NCI-H526 (cell line): ENCODE measurements at regions not wholly inside any gene's neighbourhood (a gene's known extent, or its start where the extent isn't known, plus 50 kb on each side); places are given as distances from the start of the nearest gene placed in this dataset.

Source experiments
- DNase-seq, 2 experiments: peaks; one replicate each; lab custom pipeline; 2025; lab: John Stamatoyannopoulos, UW

DNA sequence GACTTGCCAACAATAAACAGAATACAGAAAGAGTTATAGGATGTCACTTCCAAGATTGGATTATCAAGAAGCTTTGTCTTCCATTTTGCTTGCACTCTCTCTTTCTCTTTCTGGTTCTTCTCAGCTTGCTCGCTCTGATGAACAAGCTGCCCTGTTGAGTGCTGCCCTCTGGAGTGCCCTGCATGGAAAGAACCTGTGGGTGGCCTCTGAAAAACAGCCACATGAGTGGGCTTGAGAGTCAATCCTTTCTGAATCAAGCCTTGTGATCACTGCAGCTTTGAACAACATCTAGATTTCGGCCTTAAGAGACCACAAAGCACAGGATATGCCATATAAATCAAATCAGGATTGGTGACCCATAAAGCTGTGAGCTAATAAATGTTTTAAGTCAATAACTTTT lies 185.1 kb downstream of the KIF2B start:
- DNase-seq: no peak

DNA sequence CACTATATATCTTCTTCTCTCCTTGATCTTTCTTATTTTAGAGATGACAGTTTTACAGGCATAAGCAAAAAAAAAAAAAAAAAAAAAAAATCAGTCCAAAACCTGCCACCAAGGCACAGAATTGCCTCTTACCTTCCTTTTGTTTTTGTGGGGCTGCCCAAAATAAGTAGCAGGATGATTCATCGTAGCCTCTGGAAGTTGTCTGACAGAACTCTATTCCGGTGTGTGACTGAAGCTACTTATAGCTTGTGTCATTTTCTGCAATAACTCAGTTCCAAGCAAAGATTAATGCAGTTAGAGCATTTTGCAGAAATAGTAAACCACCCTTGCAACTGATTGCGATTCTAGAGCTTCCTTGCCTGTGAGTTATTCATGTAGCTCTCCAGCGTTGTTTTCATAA lies 186.8 kb downstream of the KIF2B start:
- DNase-seq: no peak

DNA sequence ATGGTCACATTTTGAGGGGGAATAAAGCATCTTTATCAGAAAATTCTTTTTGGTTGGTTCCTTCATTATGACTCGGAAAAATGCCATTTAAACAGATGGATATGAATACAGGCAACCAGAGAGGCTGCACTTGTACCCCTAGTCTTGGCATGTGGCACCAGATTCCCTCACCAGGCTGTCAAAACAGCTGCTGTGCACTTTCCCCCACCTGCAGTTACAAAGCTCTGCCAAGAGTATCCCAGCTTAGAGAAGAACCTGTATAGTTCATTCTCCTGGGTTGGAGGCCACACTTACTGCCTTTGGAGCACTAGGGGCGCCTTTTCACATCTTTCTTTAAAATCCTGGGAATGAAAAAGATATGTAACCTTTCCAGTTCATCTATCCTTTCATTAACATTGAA lies 190.3 kb downstream of the KIF2B start:
- no peak for DNase-seq

DNA sequence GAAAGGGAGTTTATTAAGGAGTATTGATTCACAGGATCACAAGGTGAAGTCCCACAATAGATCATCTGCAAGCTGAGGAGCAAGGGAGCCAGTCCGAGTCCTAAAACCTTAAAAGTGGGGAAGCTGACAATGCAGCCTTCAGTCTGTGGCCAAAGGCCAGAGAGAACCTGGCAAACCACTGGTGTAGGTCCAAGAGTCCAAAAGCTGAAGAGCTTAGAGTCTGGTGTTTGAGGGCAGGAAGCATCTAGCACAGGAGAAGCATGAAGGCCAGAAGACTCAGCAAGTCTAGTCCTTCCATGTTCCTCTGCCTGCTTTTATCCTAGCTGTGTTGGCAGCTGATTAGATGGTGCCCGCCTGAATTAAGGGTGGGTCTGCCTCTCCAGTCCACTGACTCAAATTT lies 193.0 kb downstream of the KIF2B start:
- DNase-seq: no peak

DNA sequence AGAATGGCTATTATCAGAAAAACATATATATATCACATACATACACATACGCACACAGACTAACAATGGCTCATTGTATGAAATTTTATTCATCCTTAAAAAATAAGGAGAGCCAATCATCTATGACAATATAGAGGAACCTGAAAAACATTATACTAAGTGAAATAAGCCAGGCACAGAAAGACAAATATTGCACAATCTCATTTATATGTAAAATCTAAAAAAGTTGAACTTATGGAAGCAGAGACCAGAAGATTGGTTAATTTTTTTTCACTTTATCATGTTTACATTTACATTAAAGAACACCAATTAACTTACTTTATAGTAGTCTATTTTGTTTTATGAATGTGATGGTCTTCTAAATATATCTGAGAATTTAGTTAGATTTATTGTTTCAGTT lies 198.7 kb downstream of the KIF2B start:
- DNase-seq: no peak

DNA sequence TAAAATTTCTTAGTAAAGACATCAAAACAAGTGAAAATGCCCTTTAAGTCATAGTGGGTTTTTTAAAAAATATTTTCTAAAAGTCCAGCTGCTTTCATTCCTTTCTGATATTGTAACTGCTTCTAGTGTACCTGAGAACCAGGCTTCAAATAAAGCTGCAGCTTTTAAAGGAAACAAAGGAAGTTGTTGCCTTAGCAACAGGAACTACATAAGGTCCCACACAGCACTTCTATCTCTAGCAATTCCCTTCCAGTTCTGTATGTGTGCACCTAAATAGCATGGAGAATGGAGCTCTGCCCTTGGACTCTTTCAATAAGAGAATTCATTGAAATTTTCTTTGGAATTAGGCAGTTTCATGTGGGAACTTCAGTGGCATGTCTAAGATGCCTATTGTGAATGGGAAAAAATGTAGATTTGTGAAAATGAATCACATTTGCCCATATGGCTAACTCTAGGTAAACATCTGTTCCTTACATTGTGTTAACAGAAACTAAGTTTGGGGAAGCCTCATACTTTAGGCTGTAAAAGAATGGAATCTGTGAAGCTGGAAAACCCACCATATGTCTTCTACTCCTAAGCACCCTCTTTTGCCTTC lies 206.4 kb downstream of the KIF2B start:
- DNase-seq: no peak

DNA sequence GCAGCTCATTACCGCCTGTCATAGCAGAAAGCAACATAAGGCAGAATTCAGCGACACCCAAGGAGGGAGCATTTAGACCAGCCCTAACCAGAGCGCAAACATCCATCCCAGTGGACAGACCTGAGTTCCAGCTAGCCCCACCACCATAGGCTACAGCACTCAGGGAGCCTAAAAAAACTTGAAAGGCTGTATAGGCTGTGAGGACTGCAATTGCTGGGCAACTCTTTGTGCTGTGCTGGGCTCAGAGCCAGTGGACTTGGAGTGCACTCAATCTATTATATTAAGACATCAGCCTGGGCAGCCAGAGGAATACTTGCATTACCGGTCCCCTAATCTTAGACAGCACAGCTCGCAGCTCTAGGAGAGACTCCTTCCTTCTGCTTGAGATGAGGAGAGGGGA lies 207.3 kb downstream of the KIF2B start:
- DNase-seq: no peak

DNA sequence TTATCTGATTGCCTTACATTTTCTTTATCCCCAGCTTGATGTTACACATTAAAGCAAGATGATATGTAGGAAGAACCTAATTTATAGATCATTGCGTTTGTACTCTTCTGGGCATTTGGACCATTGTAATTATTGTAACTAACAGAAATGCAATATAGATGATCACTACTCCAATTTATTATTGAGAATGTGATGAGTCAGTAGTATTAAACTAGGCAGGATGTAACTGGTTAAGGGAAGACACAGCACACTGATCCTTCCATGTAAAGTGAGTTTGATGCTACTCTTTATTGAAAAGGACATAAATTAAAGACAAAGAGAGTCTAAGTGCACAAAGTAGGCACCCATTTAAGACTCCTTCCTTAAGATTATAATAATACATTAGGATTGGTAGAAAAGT lies 223.8 kb downstream of the KIF2B start:
- no peak for DNase-seq

DNA sequence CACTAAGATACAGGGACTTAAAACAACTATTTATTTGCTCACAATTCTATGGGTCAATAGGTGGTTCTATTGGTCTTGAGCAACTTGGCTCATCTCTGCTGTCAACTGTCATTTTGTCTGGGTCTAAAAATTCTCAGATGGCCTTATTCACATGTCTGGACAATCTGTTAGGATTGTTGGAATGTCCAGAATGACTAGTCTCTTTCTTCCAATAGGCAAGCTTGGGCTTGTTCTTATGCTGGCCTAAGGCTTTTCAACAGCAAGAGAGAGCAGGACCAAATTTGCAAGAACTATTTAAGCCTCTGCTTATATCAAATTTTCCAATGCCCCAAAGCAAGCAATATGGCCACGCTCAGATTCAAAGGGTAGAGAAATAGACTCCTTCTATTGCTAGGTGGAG lies 240.9 kb downstream of the KIF2B start:
- DNase-seq: no peak

DNA sequence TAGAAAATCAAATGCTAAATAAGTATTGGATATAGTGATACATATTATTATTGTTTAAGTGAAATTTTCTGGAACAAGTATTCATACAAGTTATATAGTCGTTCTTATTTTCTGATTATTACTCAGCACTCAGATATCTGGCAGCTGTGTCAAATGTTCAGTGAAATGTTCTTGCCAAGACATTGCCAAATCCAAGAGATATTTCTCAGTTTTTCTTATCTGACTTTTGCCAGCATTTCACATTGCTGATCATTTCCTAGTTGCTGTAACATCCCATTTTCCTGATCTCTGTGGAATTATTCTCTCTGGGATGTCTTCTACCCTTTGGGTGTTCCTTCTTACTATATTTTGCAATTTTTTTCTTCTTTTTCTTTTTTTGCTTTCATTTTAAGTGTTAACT lies 262.3 kb downstream of the KIF2B start:
- no peak for DNase-seq

DNA sequence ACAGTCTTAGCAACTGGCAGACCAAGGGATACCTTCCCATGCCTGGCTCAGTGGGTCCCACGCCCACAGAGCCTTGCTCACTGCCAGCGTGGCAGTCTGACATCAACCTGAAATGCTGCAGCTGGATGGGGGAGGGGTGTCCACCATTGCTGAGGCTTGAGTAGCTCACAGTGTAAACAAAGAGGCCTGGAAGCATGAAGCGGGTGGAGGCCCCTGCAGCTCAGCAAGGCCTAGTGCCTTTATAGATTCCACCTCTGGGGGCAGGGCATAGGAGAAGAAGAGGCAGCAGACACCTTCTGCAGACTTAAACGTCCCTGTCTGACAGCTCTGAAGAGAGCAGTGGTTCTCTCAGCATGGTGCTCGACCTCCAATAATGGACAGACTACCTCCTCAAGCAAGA lies 263.2 kb downstream of the KIF2B start:
- DNase-seq: no peak

DNA sequence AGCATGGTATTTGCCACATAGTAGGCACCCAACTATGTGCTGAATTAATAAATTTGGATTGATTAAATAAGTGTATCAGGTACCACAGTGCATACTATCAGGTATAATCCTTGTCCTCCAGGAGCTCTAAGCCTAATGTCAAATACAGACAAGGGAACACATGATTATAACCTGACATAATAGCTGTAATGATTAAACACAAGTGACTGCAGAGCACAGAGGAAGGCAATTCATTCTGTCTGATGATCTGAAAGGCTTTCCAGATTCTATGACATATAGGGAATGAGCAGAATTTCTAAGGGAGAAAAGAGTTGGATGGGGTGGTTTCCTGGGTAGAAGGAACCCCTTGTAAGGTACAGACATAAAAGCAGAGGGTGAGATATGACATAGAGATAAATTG lies 273.5 kb downstream of the KIF2B start:
- DNase-seq: no peak

DNA sequence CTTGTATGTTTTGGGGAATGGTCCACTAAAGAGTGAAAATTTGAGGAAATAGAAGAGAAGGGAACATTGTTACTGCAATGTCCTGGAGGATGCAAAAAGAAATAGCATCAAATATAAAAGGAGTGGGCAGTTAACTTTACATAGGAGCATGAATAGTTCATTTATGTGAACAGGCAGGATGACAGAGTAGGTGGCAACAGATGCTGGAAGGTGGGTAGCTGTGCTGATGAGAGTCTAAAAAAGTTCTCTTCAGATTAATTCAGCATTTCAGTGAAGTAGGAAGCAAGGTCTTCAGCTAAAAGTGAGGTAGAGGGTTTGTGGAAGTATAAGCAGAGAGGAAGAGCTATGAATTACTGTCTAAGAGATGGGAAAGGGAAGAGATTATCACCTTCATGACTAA lies 276.5 kb downstream of the KIF2B start:
- DNase-seq: no peak

DNA sequence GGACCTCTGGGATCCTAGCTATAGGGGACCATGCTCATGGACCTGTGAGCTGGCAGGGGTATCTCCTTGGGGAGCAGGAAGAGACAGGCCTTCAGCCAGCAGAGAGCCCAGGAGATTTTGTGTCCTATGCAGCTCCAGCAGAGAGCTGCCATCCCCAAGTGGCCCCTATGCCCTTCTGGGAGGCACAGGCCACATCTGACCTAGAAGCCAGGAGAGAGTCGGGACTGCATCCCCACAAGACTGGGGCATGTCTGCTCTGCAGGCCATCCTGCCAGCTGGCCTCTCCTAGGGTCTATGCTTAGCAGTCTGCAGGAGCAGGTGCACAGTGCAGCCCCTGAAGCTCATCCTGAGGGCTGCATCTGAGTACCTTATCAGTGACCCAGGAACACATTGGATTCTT lies 279.5 kb downstream of the KIF2B start:
- no peak for DNase-seq

DNA sequence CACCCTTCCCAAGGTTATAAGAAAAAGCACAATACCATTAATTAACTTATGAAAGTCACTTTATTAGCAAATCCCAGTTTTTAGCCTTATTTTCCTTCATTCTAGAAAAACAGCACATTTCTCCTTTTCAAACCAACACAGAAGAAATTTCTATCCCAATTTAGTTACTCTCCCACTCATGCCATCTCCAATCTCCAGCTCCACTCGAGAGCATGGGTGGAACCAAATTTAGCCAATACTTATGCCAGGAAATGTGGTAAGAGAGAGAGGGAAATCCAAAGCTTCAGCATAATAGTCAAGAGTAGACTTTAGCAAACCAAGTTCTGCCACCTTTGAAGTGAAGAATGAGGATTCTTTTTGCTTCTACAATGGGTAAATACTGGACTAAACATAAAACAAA lies 288.8 kb downstream of the KIF2B start:
- no peak for DNase-seq

DNA sequence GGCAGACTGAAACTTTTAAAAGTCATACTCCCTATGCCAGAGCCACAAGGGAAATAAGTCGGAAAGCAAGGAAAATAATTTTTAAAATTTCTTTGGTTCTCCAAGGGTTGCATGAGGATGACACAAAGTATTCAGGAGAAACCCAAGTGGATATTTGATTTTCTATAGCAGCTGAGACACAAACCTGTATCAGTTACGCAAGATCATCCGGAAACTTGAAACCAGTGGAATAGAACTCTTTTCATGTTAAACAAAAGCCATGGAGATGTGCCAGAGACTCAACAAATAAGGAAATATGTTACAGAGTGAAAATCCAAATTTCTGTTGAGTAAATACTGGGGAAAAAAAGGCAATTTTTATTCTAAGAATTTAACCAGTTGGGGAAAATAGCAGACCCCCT lies 294.7 kb downstream of the KIF2B start:
- DNase-seq: no peak

DNA sequence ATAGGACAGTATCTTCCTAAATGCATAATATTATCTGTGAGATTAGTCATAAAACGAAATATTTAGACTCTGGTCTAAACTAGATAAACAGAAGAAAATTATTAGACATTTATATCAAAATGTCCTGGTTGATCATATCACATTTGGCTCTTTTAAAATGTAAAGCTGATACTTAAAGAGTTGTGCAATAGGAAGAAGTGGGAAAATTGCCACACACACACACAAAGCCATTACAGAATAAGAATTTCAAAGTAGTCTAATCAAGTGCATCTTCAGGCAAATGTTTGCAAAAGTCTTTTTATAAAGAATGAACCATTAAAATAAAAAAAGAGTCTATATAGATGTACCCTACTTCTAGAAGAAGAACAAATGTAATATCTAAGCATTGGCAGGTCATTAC lies 301.7 kb downstream of the KIF2B start:
- DNase-seq: no peak

DNA sequence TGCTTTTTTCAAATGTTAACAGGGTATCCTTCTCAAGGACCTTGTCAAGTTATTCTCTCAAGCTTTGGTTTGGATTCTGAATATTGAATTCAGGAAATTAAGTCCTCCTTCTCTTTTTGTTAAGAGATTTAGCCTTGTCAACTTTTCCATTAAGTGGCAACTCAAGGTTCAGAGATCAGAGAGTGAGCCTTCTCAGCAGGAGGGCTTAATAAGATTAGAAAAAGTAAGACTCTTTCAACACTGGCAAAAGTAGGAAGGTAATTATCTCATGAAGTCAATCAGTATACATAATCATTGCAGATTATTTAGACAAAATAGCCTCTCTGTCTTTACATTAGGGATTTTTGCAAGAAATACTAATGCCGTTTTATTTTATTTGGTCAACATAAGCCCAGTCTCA lies 330.7 kb downstream of the KIF2B start:
- no peak for DNase-seq

DNA sequence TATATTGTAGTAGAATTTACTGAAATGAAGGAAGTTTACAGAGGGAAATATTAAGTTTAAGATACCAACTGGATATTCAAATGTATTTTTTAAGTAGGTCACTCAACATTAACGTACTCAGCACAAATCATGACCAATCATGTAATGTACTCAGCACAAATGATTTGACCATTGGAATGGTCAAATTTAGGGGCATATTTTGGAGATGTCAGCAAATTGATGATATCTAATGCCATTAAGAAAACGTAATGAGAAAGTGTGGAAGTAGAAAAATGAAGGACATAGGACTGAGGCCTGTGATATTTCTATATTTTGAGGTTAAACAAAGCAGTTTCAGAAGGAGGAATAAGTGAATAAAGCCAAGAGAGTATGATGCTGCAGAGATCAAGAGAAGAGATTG lies 334.8 kb downstream of the KIF2B start:
- no peak for DNase-seq

DNA sequence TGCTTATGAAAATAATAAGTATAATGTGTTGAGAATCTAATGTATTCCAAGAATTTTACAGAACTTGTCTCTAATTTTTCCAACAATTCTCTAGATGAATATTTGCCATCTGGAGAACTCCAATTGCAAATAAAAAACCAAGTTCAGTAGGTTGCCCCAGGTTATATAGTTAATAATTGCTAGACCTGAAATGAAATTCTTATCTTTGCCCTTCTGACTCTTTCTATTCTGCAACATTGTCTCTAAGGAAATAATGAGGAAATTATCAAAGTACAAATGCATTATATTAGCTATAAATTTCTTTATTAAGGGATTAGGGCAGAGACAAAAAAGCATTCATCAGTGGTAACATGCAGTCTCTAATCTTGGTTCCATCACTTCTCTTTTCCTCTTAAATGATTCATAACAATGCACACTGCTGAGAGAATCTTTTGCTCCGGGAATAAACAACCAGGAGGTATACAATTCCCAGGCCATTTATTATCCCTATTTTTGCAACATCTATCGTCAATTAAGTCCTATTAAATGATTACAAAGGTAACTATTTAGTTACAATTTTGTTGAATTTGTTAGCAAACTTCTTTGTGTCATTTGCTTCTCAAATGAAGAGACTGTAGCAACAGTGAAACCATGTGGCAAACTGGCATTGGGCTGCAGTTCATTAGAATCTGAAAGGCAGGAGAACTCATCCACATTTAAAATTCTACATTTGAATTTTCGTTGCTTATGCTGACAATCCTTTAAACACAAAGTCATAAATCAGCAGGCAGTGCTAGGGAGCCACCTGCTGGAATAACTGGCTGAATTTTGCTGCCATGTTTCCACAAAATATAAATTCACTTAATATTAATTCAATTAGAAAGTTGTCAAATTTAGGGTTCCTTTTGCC lies 349.6 kb downstream of the KIF2B start:
- peak; percentile 80 to 83 for DNase-seq

DNA sequence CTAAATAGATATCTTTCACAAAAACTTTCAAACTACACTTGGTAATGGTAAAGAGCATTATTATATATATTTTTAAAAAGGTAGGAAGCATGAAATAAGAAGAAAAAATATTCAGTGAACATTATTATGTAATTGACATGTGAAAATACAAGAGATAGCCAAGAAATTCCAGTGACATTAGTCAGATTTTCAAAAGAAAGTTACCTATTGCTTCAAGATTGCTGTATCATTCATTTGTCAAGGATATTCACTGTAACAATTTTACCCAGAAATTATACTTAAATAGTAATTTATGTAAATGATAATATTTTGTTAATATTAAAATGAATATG lies 350.2 kb downstream of the KIF2B start:
- no peak for DNase-seq

DNA sequence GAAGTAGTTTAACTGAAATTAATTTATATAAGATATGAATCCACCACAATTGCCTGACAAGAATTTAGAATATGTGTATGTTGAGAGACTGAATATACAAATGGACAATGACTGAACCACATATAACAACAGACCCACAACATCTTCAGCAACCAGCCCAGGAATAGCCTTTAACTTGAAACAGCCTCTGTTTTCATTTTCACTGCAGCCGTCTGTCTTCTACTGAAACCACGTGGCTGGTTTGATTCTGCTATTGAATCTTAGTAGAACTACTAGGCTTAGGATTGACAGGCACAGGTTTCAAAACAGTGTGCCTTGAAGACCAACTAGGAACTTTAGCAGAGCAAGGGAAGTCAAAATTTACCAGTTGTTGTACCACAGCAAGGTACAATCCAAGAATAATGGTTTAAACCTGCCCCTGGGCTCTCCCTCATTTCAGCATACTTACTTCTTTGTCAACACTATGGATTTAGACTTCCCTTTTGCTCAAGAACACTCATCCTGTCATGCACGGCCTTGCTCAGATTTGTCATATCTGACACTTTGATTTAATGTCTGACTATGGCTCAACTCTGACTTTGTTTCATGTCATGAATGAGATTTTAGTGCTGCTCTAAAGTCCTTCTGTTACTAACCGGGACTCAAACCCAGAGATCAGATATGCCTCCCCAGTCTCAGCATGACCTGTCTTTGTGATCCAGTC lies 355.0 kb downstream of the KIF2B start:
- no peak for DNase-seq

DNA sequence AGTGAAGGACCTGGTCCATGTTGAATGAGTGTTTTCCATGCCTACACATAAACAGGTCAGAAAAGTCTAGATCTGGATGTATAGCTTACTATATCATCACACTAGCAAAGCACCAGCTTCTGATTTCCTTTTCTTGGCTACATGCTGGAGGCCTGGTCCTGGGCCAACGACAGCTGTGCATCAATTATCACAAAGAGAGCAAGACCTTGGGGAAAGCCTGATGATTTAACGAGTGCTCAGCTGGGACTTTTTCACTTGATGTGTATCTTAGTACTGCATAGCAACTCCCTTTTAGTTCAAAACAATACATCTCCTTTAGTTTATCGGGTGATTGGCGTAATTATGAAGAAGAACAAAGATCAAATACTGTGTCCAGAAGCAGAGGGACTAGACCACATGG lies 358.2 kb downstream of the KIF2B start:
- DNase-seq: no peak
